ENCODE measurements at regions not wholly inside any gene's neighbourhood (a gene's known extent, or its start where the extent isn't known, plus 50 kb on each side); places are given as distances from the start of the nearest gene placed in this dataset.
"Not testable (repeated sequence)": the region's sequence is repeated elsewhere in the genome, so short reads cannot be mapped to it uniquely, and the experiment has no call there.

GRCh38 chr10:38450372-38451057, 356.4 kb downstream of the ZNF37A start:
- DNase-seq; H3K4me1 ChIP-seq (ENCODE audit: insufficient read depth, low read length); H3K27me3 ChIP-seq (ENCODE audit: insufficient read depth, low read length, poor library complexity); H3K27ac ChIP-seq (ENCODE audit: low read length); H2AFZ ChIP-seq (ENCODE audit: low read depth, low read length); H3K9me3 ChIP-seq (ENCODE audit: insufficient read depth, low read length, severe bottlenecking); H4K20me1 ChIP-seq (ENCODE audit: insufficient read depth, low read length); H3K79me2 ChIP-seq (ENCODE audit: insufficient read depth, low read length); H3K4me2 ChIP-seq (ENCODE audit: insufficient read depth, low read length); ATAC-seq (ENCODE audit: insufficient read depth, low read depth); H3K4me3 ChIP-seq (ENCODE audit: low read depth in 1 of 2, low read length in 2 of 2); H3K9ac ChIP-seq (ENCODE audit: low read depth, low read length): not testable (repeated sequence)
- peaks cover 12% of the 10 kb centered on the region for H3K36me3 ChIP-seq (ENCODE audit: insufficient read depth, low read length)

- H3K27ac ChIP-seq (ENCODE audit: low read length); H3K4me1 ChIP-seq (ENCODE audit: insufficient read depth, low read length); H3K4me3 ChIP-seq (ENCODE audit: low read depth in 1 of 2, low read length in 2 of 2); DNase-seq; H3K9ac ChIP-seq (ENCODE audit: low read depth, low read length); H3K9me3 ChIP-seq (ENCODE audit: insufficient read depth, low read length, severe bottlenecking); ATAC-seq (ENCODE audit: insufficient read depth, low read depth); H2AFZ ChIP-seq (ENCODE audit: low read depth, low read length); H3K4me2 ChIP-seq (ENCODE audit: insufficient read depth, low read length); H3K27me3 ChIP-seq (ENCODE audit: insufficient read depth, low read length, poor library complexity); H4K20me1 ChIP-seq (ENCODE audit: insufficient read depth, low read length); H3K79me2 ChIP-seq (ENCODE audit: insufficient read depth, low read length): not testable (repeated sequence)
- H3K36me3 ChIP-seq (ENCODE audit: insufficient read depth, low read length): peaks cover 12% of the 10 kb centered on the region
Measured at GRCh38 chr10:38451306-38451967, 357.3 kb downstream of the ZNF37A start.

All from DND-41 (cell line).